D721Med (cell line): ENCODE measurements at regions not wholly inside any gene's neighbourhood (a gene's known extent, or its start where the extent isn't known, plus 50 kb on each side); places are given as distances from the start of the nearest gene placed in this dataset.

Experiments used
- DNase-seq: peaks from one replicate; pipeline ENCODE4 v3.0.0; 2011; ENCODE audit warnings: low spot score; ENCODE audit not compliant: insufficient read length
- FAIRE-seq: peaks from 2 replicates; lab custom pipeline; 2011; peaks lifted over from hg19 to GRCh38; lab: Jason Lieb, UNC
- CTCF ChIP-seq: IDR thresholded peaks from 2 replicates; pipeline ENCODE4 v1.5.1; 2012; ENCODE audit warnings: mild to moderate bottlenecking, control low read depth; ENCODE audit not compliant: insufficient read depth; ENCODE audit errors: missing control alignments

- TF ChIP-seq CTCF, result no peak
- no peak for FAIRE-seq
- DNase-seq, result no peak
Measured at GRCh38 chr13:44176173-44176572, 197.5 kb upstream of the SERP2 start.

DNA sequence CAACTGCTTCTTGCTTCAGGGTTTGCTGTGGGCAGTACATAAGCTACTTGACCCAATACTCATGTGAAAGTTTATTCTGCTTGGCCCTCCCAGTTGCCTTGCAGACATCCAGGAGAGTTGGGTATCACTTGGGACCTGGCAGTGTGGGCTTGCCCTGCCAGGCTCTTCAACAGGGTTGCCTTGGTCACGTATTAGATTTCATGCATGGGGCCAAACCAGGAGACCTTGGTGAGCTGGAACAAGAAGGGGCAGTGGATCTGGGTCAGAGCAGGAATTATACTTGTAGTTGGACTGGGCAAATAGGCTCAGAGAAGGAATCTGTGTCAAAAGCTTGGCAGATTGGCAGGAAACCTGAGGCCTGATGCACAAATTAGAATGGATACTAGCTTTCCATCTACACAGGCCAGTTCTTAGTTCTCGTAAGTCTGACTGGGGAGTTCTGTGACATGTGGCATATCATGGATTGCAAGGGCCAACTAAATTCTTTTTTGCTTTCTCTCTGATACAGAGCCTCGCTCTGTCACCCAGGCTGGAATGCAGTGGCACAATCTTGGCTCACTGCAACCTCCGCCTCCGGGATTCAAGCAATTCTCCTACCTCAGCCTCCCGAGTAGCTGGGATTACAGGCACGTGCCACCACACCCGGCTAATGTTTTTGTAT, 192.6 kb upstream of the SERP2 start:
- no peak for TF ChIP-seq CTCF
- no peak for FAIRE-seq
- no peak for DNase-seq

DNA sequence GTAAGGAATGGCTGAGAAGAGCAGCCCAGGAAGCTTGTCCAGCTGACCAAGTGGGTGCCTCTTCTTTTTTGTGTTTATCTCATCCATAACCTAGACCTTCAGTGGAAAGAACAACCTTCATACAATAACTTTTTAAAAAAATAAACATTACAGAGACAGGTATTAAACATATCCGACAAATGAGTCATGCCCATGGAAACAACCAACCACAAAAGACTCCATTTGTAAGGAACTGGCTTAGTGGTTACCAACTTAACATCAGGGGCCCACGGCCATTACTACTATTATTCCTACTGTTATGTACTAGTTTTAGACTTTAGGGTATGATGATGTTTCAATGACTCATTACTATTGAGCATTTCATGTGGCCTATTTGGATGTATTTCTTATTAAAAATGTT, 191.7 kb upstream of the SERP2 start:
- TF ChIP-seq CTCF, result no peak
- FAIRE-seq (no peak), DNase-seq (no peak)

GRCh38 chr13:44184740-44185139, 188.9 kb upstream of the SERP2 start:
- FAIRE-seq (no peak), DNase-seq (no peak)
- TF ChIP-seq CTCF, result no peak

GRCh38 chr13:44188257-44188656, 185.4 kb upstream of the SERP2 start:
- DNase-seq (no peak), FAIRE-seq (no peak)
- TF ChIP-seq CTCF, result no peak

DNA sequence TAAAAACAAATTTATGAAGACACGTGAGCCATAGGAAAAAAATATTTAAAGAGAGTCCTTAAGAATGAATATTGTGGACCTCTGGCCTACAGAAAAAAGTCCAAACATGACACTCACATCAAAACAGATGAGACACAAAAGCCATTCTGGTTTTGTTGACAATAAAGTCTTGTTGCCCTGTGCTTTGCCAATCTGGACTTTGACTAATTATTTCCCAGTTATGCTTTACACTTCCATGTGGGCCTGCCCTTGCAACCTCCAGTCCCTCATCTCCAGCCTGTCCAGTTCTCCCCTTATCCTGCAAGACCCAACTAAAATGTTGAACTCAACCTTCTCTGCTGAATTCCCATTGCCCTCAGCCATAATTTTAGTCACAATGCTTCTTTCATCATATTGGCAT, 184.5 kb upstream of the SERP2 start:
- TF ChIP-seq CTCF, result no peak
- FAIRE-seq (no peak), DNase-seq (no peak)

DNA sequence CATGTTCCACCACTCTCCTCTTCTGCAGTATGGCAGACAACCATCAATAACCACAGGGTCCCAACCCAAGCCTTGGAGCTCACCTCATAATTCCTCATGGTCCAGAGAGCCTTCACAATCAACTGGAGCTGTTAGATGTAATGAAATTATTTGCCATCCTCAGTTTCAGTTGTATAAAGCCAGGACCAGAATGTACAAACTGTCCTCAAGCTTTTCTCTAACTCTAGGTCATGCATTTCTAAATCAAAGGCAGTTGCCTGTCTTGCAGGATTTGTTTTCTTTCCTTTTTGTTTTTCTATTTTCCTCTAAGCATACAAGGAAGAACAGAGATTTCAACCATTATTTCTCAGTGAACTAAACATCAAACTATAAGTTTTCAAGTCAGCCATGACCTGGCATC, 182.5 kb upstream of the SERP2 start:
- DNase-seq (no peak), FAIRE-seq (no peak)
- TF ChIP-seq CTCF, result no peak
